ENCODE measurements at regions not wholly inside any gene's neighbourhood (a gene's known extent, or its start where the extent isn't known, plus 50 kb on each side); places are given as distances from the start of the nearest gene placed in this dataset.

- no peak for TF ChIP-seq CTCF (IDR thresholded peaks at IDR 0.05)
- TF ChIP-seq POLR2A (IDR thresholded peaks at IDR 0.05), result no peak
These were observed 249.1 kb upstream of the FAM47A start for GRCh38 chrX:34381241-34381640.

Data from uterus (tissue), 2 donors.